ENCODE measurements at regions not wholly inside any gene's neighbourhood (a gene's known extent, or its start where the extent isn't known, plus 50 kb on each side); places are given as distances from the start of the nearest gene placed in this dataset.

DNA sequence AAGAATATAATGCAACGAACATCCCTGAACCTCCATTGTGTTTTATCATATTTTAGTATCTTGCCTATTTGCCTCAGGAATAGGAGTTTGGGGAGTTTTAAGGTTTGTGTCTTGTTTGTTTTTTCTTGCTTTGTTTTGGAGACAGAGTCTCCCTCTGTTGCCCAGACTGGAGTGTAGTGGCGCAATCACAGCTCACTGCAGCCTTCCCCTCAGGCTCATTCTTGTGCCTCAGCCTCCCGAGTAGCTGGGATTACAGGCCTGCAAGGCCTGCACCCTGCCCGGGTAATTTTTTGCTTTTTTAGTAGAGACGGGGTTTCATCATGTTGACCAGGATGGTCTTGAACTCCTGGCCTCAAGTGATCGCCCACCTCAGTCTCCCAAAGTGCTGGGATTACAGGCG lies 63.3 kb upstream of the CARMIL1 start:
- POLR2A ChIA-PET: no interaction called here
- Histone ChIP-seq H3K79me2 (ENCODE audit: control insufficient read depth, insufficient read depth, low read length) (no peaks in the 10 kb centered on the region), H3K4me3 (no peak overlapping the region), H3K36me3 (ENCODE audit: control insufficient read depth in 2 of 2, insufficient read depth in 2 of 2, low read length in 1 of 2) (no peaks in the 10 kb centered on the region), H4K20me1 (ENCODE audit: control insufficient read depth, insufficient read depth) (no peaks in the 10 kb centered on the region; the same call in 1 of the 2 replicates), H3K4me2 (ENCODE audit: control insufficient read depth, insufficient read depth) (no peak overlapping the region), H2AFZ (ENCODE audit: control insufficient read depth, low read depth, low read length) (no peak overlapping the region), H3K9me3 (replicated peaks; ENCODE audit: control insufficient read depth, insufficient read depth, low read length) (no peaks in the 10 kb centered on the region), H3K27ac (ENCODE audit: control insufficient read depth, insufficient read depth) (no peak overlapping the region), H3K4me1 (ENCODE audit: control insufficient read depth, insufficient read depth, low read length) (no peaks in the 10 kb centered on the region), H3K9ac (ENCODE audit: control insufficient read depth, insufficient read depth, low read length) (no peak overlapping the region), H3K27me3 (replicated peaks in 1 of 2; ENCODE audit: control insufficient read depth in 2 of 2, insufficient read depth in 2 of 2, low read length in 1 of 2) (no peaks in the 10 kb centered on the region)
- TF ChIP-seq ZNF592 (IDR thresholded peaks at IDR 0.05) (no peak), SIX5 (IDR thresholded peaks at IDR 0.05; ENCODE audit: low read depth, low read length, severe bottlenecking) (no peak)
- DNase-seq (ENCODE audit: low read depth, low spot score): no peak
- RAD21 ChIA-PET (ENCODE audit: unreplicated experiment): no interaction called here
- no peak for ATAC-seq
- no peak for FAIRE-seq
- intact Hi-C loops (cut with micrococcal nuclease; ENCODE audit: unreplicated experiment) (no loop called here), in situ Hi-C loops (cut with MboI) (no loop called here)
- CTCF ChIA-PET: no interaction called here
- SMC1A ChIA-PET (ENCODE audit: uncharacterized antibody, unreplicated experiment): interaction anchor here (1.0 kb wide), 1 partner anchor 50 kb away, joined by 4 read pairs; no protein-coding TSS in a partner anchor
- WGBS (ENCODE audit: insufficient coverage, insufficient replicate concordance, low lambda C conversion rate, missing lambda C conversion rate): 58% methylated on average over 7 of the region's 7 CpGs
- BruUV-seq (replicated peaks): no TSS peak

- Histone ChIP-seq H3K36me3 (ENCODE audit: control insufficient read depth in 2 of 2, insufficient read depth in 2 of 2, low read length in 1 of 2) (no peaks in the 10 kb centered on the region), H3K4me1 (ENCODE audit: control insufficient read depth, insufficient read depth, low read length) (no peaks in the 10 kb centered on the region), H3K9ac (ENCODE audit: control insufficient read depth, insufficient read depth, low read length) (no peak overlapping the region), H4K20me1 (ENCODE audit: control insufficient read depth, insufficient read depth) (no peaks in the 10 kb centered on the region; the same call in 1 of the 2 replicates), H3K9me3 (replicated peaks; ENCODE audit: control insufficient read depth, insufficient read depth, low read length) (no peaks in the 10 kb centered on the region), H3K4me2 (ENCODE audit: control insufficient read depth, insufficient read depth) (no peak overlapping the region), H2AFZ (ENCODE audit: control insufficient read depth, low read depth, low read length) (no peak overlapping the region), H3K79me2 (ENCODE audit: control insufficient read depth, insufficient read depth, low read length) (no peaks in the 10 kb centered on the region), H3K27ac (ENCODE audit: control insufficient read depth, insufficient read depth) (no peak overlapping the region), H3K4me3 (no peak overlapping the region), H3K27me3 (replicated peaks in 1 of 2; ENCODE audit: control insufficient read depth in 2 of 2, insufficient read depth in 2 of 2, low read length in 1 of 2) (no peaks in the 10 kb centered on the region)
- ChIA-PET SMC1A (ENCODE audit: uncharacterized antibody, unreplicated experiment) (interaction anchor here (1.1 kb wide), 1 partner anchor 17 kb away, joined by 3 read pairs; no protein-coding TSS in a partner anchor), CTCF (no interaction called here), RAD21 (ENCODE audit: unreplicated experiment) (no interaction called here), POLR2A (no interaction called here)
- no peak for FAIRE-seq
- intact Hi-C loops (cut with micrococcal nuclease; ENCODE audit: unreplicated experiment): no loop called here
- in situ Hi-C loops (cut with MboI): no loop called here
- WGBS (ENCODE audit: insufficient coverage, insufficient replicate concordance, low lambda C conversion rate, missing lambda C conversion rate): 13% methylated on average over 2 of the region's 2 CpGs
- ATAC-seq: no peak
- no peak for DNase-seq (ENCODE audit: low read depth, low spot score)
- no peak for TF ChIP-seq MXI1 (IDR thresholded peaks at IDR 0.05; ENCODE audit: low read depth, low read length)
- no peak for TF ChIP-seq RCOR1 (conservative IDR thresholded peaks at IDR 0.05; ENCODE audit: low read depth, low read length)
- TF ChIP-seq, protein P1, sequence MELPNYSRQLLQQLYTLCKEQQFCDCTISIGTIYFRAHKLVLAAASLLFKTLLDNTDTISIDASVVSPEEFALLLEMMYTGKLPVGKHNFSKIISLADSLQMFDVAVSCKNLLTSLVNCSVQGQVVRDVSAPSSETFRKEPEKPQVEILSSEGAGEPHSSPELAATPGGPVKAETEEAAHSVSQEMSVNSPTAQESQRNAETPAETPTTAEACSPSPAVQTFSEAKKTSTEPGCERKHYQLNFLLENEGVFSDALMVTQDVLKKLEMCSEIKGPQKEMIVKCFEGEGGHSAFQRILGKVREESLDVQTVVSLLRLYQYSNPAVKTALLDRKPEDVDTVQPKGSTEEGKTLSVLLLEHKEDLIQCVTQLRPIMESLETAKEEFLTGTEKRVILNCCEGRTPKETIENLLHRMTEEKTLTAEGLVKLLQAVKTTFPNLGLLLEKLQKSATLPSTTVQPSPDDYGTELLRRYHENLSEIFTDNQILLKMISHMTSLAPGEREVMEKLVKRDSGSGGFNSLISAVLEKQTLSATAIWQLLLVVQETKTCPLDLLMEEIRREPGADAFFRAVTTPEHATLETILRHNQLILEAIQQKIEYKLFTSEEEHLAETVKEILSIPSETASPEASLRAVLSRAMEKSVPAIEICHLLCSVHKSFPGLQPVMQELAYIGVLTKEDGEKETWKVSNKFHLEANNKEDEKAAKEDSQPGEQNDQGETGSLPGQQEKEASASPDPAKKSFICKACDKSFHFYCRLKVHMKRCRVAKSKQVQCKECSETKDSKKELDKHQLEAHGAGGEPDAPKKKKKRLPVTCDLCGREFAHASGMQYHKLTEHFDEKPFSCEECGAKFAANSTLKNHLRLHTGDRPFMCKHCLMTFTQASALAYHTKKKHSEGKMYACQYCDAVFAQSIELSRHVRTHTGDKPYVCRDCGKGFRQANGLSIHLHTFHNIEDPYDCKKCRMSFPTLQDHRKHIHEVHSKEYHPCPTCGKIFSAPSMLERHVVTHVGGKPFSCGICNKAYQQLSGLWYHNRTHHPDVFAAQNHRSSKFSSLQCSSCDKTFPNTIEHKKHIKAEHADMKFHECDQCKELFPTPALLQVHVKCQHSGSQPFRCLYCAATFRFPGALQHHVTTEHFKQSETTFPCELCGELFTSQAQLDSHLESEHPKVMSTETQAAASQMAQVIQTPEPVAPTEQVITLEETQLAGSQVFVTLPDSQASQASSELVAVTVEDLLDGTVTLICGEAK (IDR thresholded peaks at IDR 0.05; ENCODE audit: borderline replicate concordance): no peak
- TF ChIP-seq SUZ12 (IDR thresholded peaks at IDR 0.05; ENCODE audit: unreplicated experiment): no peak
- TF ChIP-seq SUPT20H (IDR thresholded peaks at IDR 0.05; ENCODE audit: borderline replicate concordance, control insufficient read depth, low read depth, low read length): no peak
- no peak for TF ChIP-seq CHD4 (IDR thresholded peaks at IDR 0.05)
- BruUV-seq (replicated peaks): no TSS peak
Observed at GRCh38 chr6:25217302-25217701, 61.9 kb upstream of the CARMIL1 start.

Data from GM12878 (cell line).